K562 (cell line): ENCODE measurements at regions not wholly inside any gene's neighbourhood (a gene's known extent, or its start where the extent isn't known, plus 50 kb on each side); places are given as distances from the start of the nearest gene placed in this dataset.

Experiments
- ATAC-seq: fragments of 200-7000 bp; cut with Tn5 transposase; 3 replicates; pipeline ENCODE4 v1.9.1; 2020; ENCODE audit warnings: moderate library complexity
- BruUV-seq: library from RNA; stranded (reverse); fragments of 400-500 nt; replicated peaks from 2 replicates; lab custom pipeline; 2021; lab: Mats Ljungman, UMichigan
- CTCF ChIA-PET: fragments of 300-600 bp; formaldehyde crosslinking; extraction: SDS; loops from one replicate; lab custom pipeline; 2021; ENCODE audit warnings: low intra/inter-chr PET ratio; lab: Yijun Ruan, JAX
- POLR2A ChIA-PET: fragments of 300-600, 350-650 bp; sonication (Branson Sonifier 250); formaldehyde crosslinking; extraction: SDS; loops from one replicate; lab custom pipeline; 2021; ENCODE audit warnings: antibody characterized with exemption, inconsistent platforms; lab: Yijun Ruan, JAX
- DNase-seq, 4 experiments: peaks; one replicate each; pipeline versions ENCODE4 v3.0.0 to v3.0.0-alpha.2; 2011 to 2018; ENCODE audit warnings: low spot score in 3 of 4, mixed read lengths in 3 of 4; ENCODE audit errors: extremely low read depth in 1 of 4
- FAIRE-seq: peaks from 2 replicates; lab custom pipeline; 2011; peaks lifted over from hg19 to GRCh38; lab: Jason Lieb, UNC
- H2AFZ ChIP-seq: 2 replicates; pipeline ENCODE4 v1.6.0; 2011; ENCODE audit warnings: low read depth, low read length, control low read depth, inconsistent platforms
- H3K27ac ChIP-seq: fragments of 200-600 bp; 3 replicates; pipeline ENCODE4 v1.8.0; 2011; ENCODE audit warnings: low read depth, mild to moderate bottlenecking, control low read depth, inconsistent platforms, low read length, moderate library complexity, mixed read lengths; ENCODE audit errors: extremely low read depth
- H3K27me3 ChIP-seq, 2 experiments: fragments of 300-600 bp in 1 of 2; 2 replicates in 1 of 2; 3 replicates in 1 of 2; pipeline versions ENCODE4 v1.6.0 to v1.8.0; 2011; ENCODE audit warnings: inconsistent platforms in 2 of 2, low read length in 2 of 2, mild to moderate bottlenecking in 1 of 2, mixed read lengths in 1 of 2, moderate library complexity in 1 of 2; ENCODE audit not compliant: control insufficient read depth in 2 of 2, insufficient read depth in 2 of 2
- H3K36me3 ChIP-seq: fragments of 300-600 bp; 3 replicates; pipeline ENCODE4 v1.8.0; 2011; ENCODE audit warnings: mild to moderate bottlenecking, low read length, inconsistent platforms; ENCODE audit not compliant: control insufficient read depth, insufficient read depth
- H3K4me1 ChIP-seq, 2 experiments: fragments of 200-600 bp in 1 of 2; replicated peaks in 1 of 2; 2 replicates in 1 of 2; 3 replicates in 1 of 2; pipeline versions ENCODE4 v1.5.1 to v1.8.0; 2011; ENCODE audit warnings: inconsistent platforms in 2 of 2, low read length in 2 of 2, mild to moderate bottlenecking in 1 of 2, mixed read lengths in 1 of 2, moderate library complexity in 1 of 2; ENCODE audit not compliant: control insufficient read depth in 2 of 2, insufficient read depth in 2 of 2
- H3K4me2 ChIP-seq: 2 replicates; pipeline ENCODE4 v1.6.1; 2011; ENCODE audit warnings: low read length, control low read depth, inconsistent platforms, mixed read lengths; ENCODE audit not compliant: insufficient read depth
- H3K4me3 ChIP-seq: fragments of 200-600 bp; sonication (generic), shearing (Covaris generic); 2 replicates; pipeline ENCODE4 v1.5.1; 2016; ENCODE audit warnings: control low read depth, inconsistent platforms
- H3K79me2 ChIP-seq: fragments of 200-600 bp; 3 replicates; pipeline ENCODE4 v1.8.0; 2011; ENCODE audit warnings: low read length, inconsistent platforms; ENCODE audit not compliant: control insufficient read depth, insufficient read depth
- H3K9ac ChIP-seq, 2 experiments: 2 replicates each; pipeline versions ENCODE4 v1.6.0 to v1.6.1; 2011; ENCODE audit warnings: low read depth in 2 of 2, low read length in 2 of 2, control low read depth in 1 of 2, inconsistent platforms in 1 of 2, mild to moderate bottlenecking in 1 of 2, mixed read lengths in 1 of 2; ENCODE audit not compliant: insufficient read depth in 1 of 2
- H3K9me1 ChIP-seq: one replicate; pipeline ENCODE4 v1.6.0; 2011; ENCODE audit warnings: inconsistent platforms, mild to moderate bottlenecking, low read length, moderate library complexity; ENCODE audit not compliant: control insufficient read depth, insufficient read depth
- H3K9me3 ChIP-seq: replicated peaks from 2 replicates; pipeline ENCODE4 v1.5.1; 2011; ENCODE audit warnings: low read depth, low read length, inconsistent platforms; ENCODE audit not compliant: control insufficient read depth, insufficient read depth
- H4K20me1 ChIP-seq: replicated peaks from 2 replicates; pipeline ENCODE4 v1.6.1; 2011; ENCODE audit warnings: low read length, inconsistent platforms, mixed read lengths; ENCODE audit not compliant: control insufficient read depth, insufficient read depth
- BMI1 ChIP-seq: fragments of 150-350 bp; IDR thresholded peaks from 2 replicates; pipeline ENCODE4 v1.6.1; 2014; ENCODE audit warnings: low read length
- CC2D1A ChIP-seq: fragments of 450-650 bp; IDR thresholded peaks from 2 replicates; pipeline ENCODE4 v1.6.1; 2017; ENCODE audit warnings: mild to moderate bottlenecking
- GABPA ChIP-seq: fragments of 200-800 bp; sonication (Bioruptor generic); conservative IDR thresholded peaks from 2 replicates; pipeline ENCODE4 v1.6.1; 2016; ENCODE audit warnings: low read depth, missing genetic modification characterization, missing compliant biosample characterization
- KDM5B ChIP-seq: fragments of 200-600 bp; sonication (generic); IDR thresholded peaks from 2 replicates; pipeline ENCODE4 v1.6.1; 2012; ENCODE audit warnings: low read depth, mild to moderate bottlenecking, moderate library complexity, low read length, control low read depth, inconsistent platforms; ENCODE audit not compliant: insufficient replicate concordance
- NR2C2 ChIP-seq, 2 experiments: fragments of 200-800 bp in 1 of 2; sonication (Bioruptor generic) in 1 of 2; sonication (generic) in 1 of 2; formaldehyde crosslinking in 1 of 2; IDR thresholded peaks; 2 replicates each; pipeline versions ENCODE4 v1.6.1 to v1.8.0; 2016 to 2022; ENCODE audit warnings: mild to moderate bottlenecking in 1 of 2, missing compliant biosample characterization in 1 of 2, missing genetic modification characterization in 1 of 2, missing genetic modification reagents in 1 of 2
- ZBTB11 ChIP-seq, 3 experiments: fragments of 200-800 bp in 1 of 3; fragments of 250-450 bp in 1 of 3; fragments of 450-650 bp in 1 of 3; sonication (Bioruptor Pico) in 1 of 3; sonication (Bioruptor generic) in 1 of 3; formaldehyde crosslinking in 1 of 3; IDR thresholded peaks; 2 replicates each; pipeline versions ENCODE4 v1.6.1 to v1.8.0; 2016 to 2022; ENCODE audit warnings: mild to moderate bottlenecking in 2 of 3, missing genetic modification characterization in 2 of 3, missing compliant biosample characterization in 1 of 3, moderate library complexity in 1 of 3
- ZNF316 ChIP-seq: fragments of 450-650 bp; IDR thresholded peaks from 2 replicates; pipeline ENCODE4 v1.6.1; 2016
- WGBS: fragments of 100-300 bp; shearing (Covaris generic); methylation state at CpG from one replicate; pipeline ENCODE4 v1.1.6; 2016; ENCODE audit warnings: low coverage, mixed read lengths; ENCODE audit not compliant: insufficient coverage; ENCODE audit errors: missing lambda C conversion rate; 5-methylcytosine and 5-hydroxymethylcytosine counted together
- in situ Hi-C: fragments of 300-500 bp; cut with MboI; formaldehyde crosslinking; loops from 4 replicates; pipeline ENCODE4 v1.15.0; 2018; ENCODE audit warnings: inconsistent platforms, mixed read lengths
- intact Hi-C: fragments of 100-400 bp; cut with micrococcal nuclease; formaldehyde crosslinking; loops from 2 replicates; pipeline ENCODE4 v1.14.2; 2022

GRCh38 chr3:64859625-64860535 lies 172.1 kb upstream of the ADAMTS9 start:
- no peaks in the 10 kb centered on the region for H3K79me2 ChIP-seq
- ChIA-PET CTCF (interaction anchor here (0.6 kb wide), 1 partner anchor 188 kb away, joined by 3 read pairs; no protein-coding TSS in a partner anchor), POLR2A (no interaction called here)
- no peak overlapping the region for H3K27ac ChIP-seq
- no peaks in the 10 kb centered on the region for H4K20me1 ChIP-seq
- H3K27me3 ChIP-seq: no peaks in the 10 kb centered on the region
- intact Hi-C loops: no loop called here
- no peak overlapping the region for H2AFZ ChIP-seq
- H3K9me3 ChIP-seq: no peaks in the 10 kb centered on the region
- FAIRE-seq: no peak
- no peak for TF ChIP-seq GABPA (tag)
- no peak for TF ChIP-seq BMI1
- no peak for TF ChIP-seq KDM5B
- TF ChIP-seq NR2C2 (CRISPR knock-in tag; IDR thresholded peaks at IDR 0.05): no peak
- no peak for TF ChIP-seq NR2C2 (tag; IDR thresholded peaks at IDR 0.05)
- no peak for TF ChIP-seq CC2D1A
- TF ChIP-seq ZNF316: no peak
- TF ChIP-seq ZBTB11 (CRISPR knock-in tag; IDR thresholded peaks at IDR 0.05): peak in 1 of 3 experiments; percentile 64; a peak in 2 of 6 replicates
- TF ChIP-seq, all 486 proteins: peak for 1
- no TSS peak for BruUV-seq
- Histone ChIP-seq H3K4me1 (no peaks in the 10 kb centered on the region), H3K9ac (no peak overlapping the region), H3K4me3 (no peak overlapping the region), H3K4me2 (no peak overlapping the region), H3K36me3 (no peaks in the 10 kb centered on the region), H3K9me1 (no peaks in the 10 kb centered on the region)
- in situ Hi-C loops: no loop called here
- 26% methylated on average over 6 of the region's 6 CpGs for WGBS
- ATAC-seq (no peak), DNase-seq (no peak)
